ENCODE measurements at regions not wholly inside any gene's neighbourhood (a gene's known extent, or its start where the extent isn't known, plus 50 kb on each side); places are given as distances from the start of the nearest gene placed in this dataset.

DNA sequence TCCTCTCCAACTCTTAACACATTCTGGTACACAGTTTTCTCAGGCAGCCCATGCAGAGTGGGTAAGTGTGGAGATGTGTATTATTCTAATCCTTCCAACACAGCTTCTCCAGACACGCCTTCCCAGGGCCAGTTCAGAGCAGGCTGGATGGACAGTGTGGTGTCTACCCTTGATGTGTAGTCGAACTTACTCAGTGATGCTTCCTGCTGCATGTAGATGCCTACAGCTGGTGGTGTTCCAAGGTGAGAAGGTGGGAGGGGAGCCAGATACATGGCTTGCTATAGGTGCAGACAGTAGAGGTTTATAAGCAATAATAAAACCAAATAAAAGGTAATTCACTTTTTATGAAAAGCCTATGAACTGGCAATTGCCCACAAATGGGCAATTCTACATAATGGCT is 104.0 kb downstream of the QRSL1 start:
- Histone ChIP-seq H3K9me3 (no peaks in the 10 kb centered on the region), H3K4me3 (no peak overlapping the region), H3K36me3 (no peaks in the 10 kb centered on the region), H3K27ac (no peak overlapping the region), H3K4me1 (peaks cover 0 to 4% of the 10 kb centered on the region in 2 donors), H3K27me3 (no peaks in the 10 kb centered on the region)
- TF ChIP-seq, protein P1, sequence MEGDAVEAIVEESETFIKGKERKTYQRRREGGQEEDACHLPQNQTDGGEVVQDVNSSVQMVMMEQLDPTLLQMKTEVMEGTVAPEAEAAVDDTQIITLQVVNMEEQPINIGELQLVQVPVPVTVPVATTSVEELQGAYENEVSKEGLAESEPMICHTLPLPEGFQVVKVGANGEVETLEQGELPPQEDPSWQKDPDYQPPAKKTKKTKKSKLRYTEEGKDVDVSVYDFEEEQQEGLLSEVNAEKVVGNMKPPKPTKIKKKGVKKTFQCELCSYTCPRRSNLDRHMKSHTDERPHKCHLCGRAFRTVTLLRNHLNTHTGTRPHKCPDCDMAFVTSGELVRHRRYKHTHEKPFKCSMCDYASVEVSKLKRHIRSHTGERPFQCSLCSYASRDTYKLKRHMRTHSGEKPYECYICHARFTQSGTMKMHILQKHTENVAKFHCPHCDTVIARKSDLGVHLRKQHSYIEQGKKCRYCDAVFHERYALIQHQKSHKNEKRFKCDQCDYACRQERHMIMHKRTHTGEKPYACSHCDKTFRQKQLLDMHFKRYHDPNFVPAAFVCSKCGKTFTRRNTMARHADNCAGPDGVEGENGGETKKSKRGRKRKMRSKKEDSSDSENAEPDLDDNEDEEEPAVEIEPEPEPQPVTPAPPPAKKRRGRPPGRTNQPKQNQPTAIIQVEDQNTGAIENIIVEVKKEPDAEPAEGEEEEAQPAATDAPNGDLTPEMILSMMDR (IDR thresholded peaks at IDR 0.05), result no peak
- no peak for DNase-seq (ENCODE audit: low spot score in 2 of 2)
- intact Hi-C loops (cut with DNase I), result no loop called here

- TF ChIP-seq, protein P1 (IDR thresholded peaks at IDR 0.05), result no peak
- DNase-seq (ENCODE audit: low spot score in 2 of 2), result no peak
- Histone ChIP-seq H3K4me3 (no peak overlapping the region), H3K9me3 (no peaks in the 10 kb centered on the region), H3K36me3 (no peaks in the 10 kb centered on the region), H3K27me3 (no peaks in the 10 kb centered on the region), H3K4me1 (peaks cover 0 to 4% of the 10 kb centered on the region in 2 donors), H3K27ac (no peak overlapping the region)
- intact Hi-C loops (cut with DNase I), result no loop called here
These were observed 103.1 kb downstream of the QRSL1 start for GRCh38 chr6:106732376-106732940.

DNA sequence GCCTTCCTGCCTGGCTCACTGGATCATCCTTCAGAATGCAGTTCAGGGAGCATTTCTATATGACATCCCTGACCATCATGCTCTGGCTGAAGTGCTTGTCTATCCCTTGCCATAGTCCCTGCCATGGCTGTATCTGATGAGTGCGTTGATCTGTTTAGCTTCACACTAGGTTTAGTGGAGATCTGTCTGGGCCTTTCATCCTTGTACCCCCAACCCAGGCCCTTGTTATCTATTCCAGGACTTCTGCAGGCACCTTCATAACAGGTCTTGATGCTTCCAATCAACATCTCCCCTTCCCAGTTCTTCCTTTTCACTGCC is 102.4 kb downstream of the QRSL1 start:
- Histone ChIP-seq H3K27ac (no peak overlapping the region), H3K4me3 (no peak overlapping the region), H3K4me1 (peaks cover 0 to 4% of the 10 kb centered on the region in 2 donors), H3K36me3 (no peaks in the 10 kb centered on the region), H3K9me3 (no peaks in the 10 kb centered on the region), H3K27me3 (no peaks in the 10 kb centered on the region)
- DNase-seq (ENCODE audit: low spot score in 2 of 2), result no peak
- TF ChIP-seq, protein P1 (IDR thresholded peaks at IDR 0.05), result no peak
- intact Hi-C loops (cut with DNase I), result no loop called here

GRCh38 chr6:106731144-106731842 is 101.9 kb downstream of the QRSL1 start:
- Histone ChIP-seq H3K4me1 (peaks cover 0 to 4% of the 10 kb centered on the region in 2 donors), H3K27me3 (no peaks in the 10 kb centered on the region), H3K36me3 (no peaks in the 10 kb centered on the region), H3K9me3 (no peaks in the 10 kb centered on the region), H3K4me3 (no peak overlapping the region), H3K27ac (no peak overlapping the region)
- intact Hi-C loops (cut with DNase I), result no loop called here
- DNase-seq (ENCODE audit: low spot score in 2 of 2), result no peak
- TF ChIP-seq, protein P1 (IDR thresholded peaks at IDR 0.05), result no peak

DNA sequence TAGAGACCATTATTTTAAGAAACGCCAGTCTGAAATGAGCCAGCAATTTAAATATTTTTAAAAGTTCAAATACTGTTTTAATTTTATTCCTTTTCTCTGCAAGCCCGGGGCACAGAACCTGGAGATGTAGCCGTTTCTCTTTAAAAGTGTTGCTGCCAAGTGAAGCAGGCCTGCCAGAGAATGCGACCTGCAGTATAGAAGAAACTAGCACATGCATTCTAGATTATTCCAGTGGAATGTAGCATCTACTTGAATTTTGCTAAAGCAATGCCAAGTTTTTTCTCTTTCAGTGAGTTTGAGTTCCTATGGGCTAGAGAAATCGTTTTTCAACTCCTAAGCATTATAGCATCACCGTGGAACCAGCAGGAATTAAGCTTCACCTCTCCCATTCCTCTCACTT is 101.3 kb downstream of the QRSL1 start:
- H3K36me3 ChIP-seq, result no peaks in the 10 kb centered on the region
- no peak overlapping the region for H3K4me3 ChIP-seq
- H3K9me3 ChIP-seq, result no peaks in the 10 kb centered on the region
- H3K4me1 ChIP-seq, result peaks cover 0 to 4% of the 10 kb centered on the region in 2 donors
- H3K27ac ChIP-seq, result no peak overlapping the region
- TF ChIP-seq, protein P1 (IDR thresholded peaks at IDR 0.05), result no peak
- intact Hi-C loops (cut with DNase I), result no loop called here
- no peaks in the 10 kb centered on the region for H3K27me3 ChIP-seq
- no peak for DNase-seq (ENCODE audit: low spot score in 2 of 2)

Measured in ascending aorta (tissue), 2 donors.